HG02943 (cell line): ENCODE measurements at regions not wholly inside any gene's neighbourhood (a gene's known extent, or its start where the extent isn't known, plus 50 kb on each side); places are given as distances from the start of the nearest gene placed in this dataset.
"Not testable (repeated sequence)": the region's sequence is repeated elsewhere in the genome, so short reads cannot be mapped to it uniquely, and the experiment has no call there.

Experiments
- ATAC-seq: cut with Tn5 transposase; IDR thresholded peaks from one replicate; pipeline ENCODE4 v1.9.1; 2021; ENCODE audit warnings: mild to moderate bottlenecking, low read depth, moderate library complexity; ENCODE audit not compliant: unreplicated experiment

DNA sequence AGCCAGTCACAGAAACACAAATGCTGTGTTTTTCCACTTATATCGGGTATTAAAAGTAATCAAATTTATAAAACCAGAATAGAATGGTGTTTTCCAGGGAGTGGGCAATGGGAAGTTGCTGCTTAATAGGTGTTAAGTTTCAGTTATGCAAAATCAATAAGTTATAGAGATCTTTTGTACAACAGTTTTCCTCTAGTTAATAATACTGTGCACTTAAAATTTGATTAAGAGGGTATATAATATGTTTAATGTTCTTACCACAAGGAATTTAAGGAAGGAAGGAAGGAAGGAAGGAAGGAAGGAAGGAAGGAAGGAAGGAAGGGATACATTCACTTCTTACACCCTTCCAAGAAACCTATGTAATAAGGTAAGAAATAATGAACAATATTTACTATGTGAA is 867.7 kb upstream of the CDH6 start:
- ATAC-seq, result no peak

GRCh38 chr5:30324083-30324482 is 869.4 kb upstream of the CDH6 start:
- no peak for ATAC-seq

- no peak for ATAC-seq
Observed at GRCh38 chr5:30287890-30288289, 905.6 kb upstream of the CDH6 start.

GRCh38 chr5:30279237-30279636 is 914.2 kb upstream of the CDH6 start:
- ATAC-seq, result no peak

DNA sequence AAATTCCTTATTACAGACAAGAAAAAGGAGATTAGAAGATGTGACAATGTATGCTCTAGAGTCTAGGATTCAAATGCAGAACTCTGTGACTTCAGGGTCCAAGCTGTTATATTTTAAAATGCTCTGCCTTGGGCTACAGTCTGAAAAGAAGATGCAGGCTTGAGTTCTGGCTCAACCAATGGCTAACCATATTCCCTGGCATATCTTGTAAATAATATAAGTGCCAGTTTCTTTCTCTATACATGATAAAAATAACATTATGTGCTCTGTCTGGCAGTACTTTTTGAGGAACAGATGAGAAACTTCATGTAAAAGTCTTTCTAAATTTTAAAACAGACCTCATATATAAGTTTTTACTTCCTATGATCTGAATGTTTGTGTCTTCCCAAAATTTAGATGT is 926.5 kb upstream of the CDH6 start:
- no peak for ATAC-seq

DNA sequence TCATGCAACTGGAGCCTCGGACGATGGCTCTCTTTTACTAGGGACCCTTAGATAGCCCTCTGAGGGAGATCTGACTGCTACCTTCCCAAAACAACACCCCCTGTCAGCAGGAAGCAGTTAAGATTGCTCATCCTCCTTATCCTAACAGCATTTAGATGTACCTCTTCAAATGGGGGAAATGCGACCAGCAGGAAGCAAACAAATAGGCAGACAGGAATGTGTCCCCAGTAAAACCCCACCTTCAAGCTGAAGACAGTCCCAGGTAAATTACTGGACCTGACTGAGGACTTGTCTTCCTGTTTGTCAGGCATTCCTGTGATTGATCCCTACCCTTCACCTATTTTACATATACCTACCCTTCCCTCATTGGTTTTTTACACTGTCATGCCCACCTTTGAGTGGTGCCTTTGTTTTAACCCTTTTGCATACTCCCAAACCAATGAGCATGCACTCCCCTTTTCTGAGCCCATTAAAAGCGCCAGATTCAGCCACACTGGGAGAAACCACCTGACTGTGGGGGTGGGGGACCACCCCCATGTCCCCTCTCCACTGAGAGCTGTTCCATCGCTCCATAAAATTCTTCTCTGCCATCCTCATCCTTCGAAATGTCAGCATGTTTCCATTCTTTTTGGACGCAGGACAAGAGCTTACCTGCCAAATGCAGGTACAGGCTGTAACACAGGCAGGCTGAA is 954.0 kb upstream of the CDH6 start:
- ATAC-seq, result no peak

DNA sequence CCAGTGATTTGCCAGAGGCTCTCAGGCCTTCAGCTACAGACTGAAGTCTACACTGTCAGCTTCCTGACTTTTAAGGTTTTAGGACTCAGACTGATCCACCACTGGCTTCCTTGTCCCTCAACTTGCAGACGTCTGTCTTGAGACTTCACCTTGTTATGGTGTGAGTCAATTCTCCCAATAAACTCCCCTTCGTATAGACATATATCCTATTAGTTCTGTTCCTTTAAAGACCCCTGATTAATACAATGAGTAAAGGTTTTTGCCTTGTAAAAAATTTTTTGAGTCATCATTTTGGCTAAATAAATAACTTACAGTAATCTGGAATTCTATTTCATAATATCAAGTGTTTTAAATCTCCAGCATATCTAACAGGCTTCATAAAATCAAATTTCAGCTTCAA is 956.3 kb upstream of the CDH6 start:
- no peak for ATAC-seq

- no peak for ATAC-seq
Observed at GRCh38 chr5:30209755-30210154, 983.7 kb upstream of the CDH6 start.

- no peak for ATAC-seq
Observed at GRCh38 chr5:30197662-30198061, 995.8 kb upstream of the CDH6 start.

GRCh38 chr5:30195036-30195435 is 998.5 kb upstream of the CDH6 start:
- no peak for ATAC-seq

DNA sequence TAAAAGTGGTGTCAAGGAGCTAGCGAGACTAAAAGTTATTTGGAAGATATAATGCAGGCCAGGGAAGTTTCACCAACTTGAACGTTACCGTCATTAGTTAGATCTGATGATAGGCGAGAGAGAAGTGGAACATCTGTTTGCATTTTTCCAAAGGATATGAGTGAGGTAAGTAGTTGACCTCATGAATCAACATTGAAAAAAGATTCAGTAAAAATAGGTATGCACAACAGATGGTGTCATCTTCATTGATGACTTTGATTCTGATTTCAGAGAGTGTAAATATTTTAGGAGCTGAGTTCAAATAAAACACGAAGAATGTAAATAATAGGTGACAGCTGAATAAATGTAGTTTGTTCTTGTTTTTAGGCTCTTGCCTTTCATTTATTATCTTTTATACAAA is 998.9 kb upstream of the CDH6 start:
- ATAC-seq, result no peak

- no peak for ATAC-seq
Observed at GRCh38 chr5:30183795-30184194, 1009.7 kb upstream of the CDH6 start.

DNA sequence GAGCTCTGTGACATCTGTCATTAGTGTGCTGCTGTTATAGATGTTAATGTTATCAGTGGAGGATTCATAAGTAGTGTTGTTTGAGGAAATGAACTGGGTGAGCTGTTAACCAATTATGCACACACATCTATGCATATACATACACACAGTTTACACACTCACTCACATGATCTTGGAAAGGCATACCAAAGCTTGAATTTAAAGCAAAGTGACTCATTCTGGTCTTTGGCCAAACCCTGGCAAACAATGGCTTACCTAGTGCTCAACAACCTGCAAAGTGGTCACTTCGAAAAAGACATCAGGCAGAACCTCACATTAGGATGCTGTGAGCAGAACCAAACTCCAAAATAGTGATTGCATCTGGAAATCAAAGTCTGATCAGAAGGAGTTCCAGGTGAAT is 1037.3 kb upstream of the CDH6 start:
- ATAC-seq, result no peak

- no peak for ATAC-seq
Observed at GRCh38 chr5:30152431-30152830, 1041.1 kb upstream of the CDH6 start.

DNA sequence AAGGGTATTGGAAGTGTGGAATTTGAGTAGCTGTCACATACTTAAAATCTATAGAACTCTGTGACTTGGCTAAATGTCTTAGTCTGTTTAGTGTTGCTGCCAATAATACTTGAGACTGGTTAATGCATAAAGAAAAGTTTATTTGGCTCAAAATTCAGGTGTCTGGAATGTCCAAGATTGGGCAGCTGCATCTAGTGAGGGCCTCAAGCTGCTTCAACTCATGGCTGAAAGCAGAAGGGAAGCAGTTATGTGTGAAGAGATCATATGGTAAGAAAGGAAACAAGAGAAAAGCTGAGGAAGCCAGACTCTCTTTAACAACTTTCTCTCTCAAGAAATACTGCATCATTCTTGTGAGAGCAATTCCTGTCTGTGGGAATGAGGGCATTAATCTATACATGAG is 1043.3 kb upstream of the CDH6 start:
- no peak for ATAC-seq

GRCh38 chr5:30149526-30149925 is 1044.0 kb upstream of the CDH6 start:
- ATAC-seq, result no peak

- no peak for ATAC-seq
Observed at GRCh38 chr5:30147976-30148375, 1045.5 kb upstream of the CDH6 start.

DNA sequence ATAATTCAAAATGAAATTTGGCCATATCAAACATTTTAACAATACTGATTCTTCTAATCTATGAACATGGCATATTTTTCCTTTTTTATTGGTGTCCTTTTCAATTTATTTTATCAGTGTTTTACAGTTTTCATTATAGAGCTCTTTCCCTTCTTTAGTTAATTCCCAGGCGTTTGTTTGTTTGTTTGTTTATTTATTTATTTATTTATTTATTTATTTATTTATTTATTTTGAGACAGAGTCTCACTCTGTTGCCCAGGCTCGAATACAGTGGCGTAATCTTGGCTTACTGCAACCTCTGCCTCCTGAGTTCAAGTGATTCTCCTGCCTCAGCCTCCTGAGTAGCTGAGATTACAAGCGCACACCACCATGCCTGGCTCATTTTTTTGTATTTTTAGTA is 1049.4 kb upstream of the CDH6 start:
- not testable (repeated sequence) for ATAC-seq

GRCh38 chr5:30142432-30142831 is 1051.1 kb upstream of the CDH6 start:
- ATAC-seq, result no peak

DNA sequence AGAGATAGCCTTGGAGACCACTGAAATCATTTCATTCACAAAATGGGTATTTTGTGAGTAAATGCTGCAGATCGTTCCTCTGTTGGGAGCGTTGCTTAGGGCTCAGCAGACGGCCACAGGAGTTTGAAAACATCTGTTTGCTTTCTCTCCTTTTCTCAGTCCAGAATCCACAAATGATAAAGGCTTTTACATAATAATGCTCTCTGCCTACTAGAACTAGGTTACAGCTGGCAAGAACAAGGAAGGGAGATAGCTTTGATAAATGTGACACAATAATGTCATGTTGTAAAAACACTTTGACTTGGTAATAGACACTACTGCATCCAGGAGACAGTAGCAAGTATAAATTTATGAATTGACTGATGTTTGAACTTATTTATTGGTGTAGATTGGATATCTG is 1072.4 kb upstream of the CDH6 start:
- no peak for ATAC-seq

DNA sequence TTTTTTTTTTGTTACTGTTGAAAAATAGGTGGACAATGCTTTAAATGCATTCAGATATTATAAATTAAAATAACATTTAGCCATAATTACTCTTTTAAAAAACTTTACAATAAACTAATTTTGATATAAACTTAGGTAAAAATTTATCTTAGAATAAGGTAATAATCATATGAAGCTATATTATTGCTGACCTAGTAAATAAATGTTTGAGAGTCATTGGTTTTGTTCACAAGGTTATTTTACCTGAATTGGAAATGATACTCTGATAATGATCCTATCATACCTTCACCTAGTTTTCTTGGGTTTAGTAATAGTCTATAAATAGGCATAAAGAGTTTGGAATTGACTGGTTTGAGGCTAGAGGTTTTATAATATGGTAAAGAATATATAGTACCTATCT is 1076.4 kb upstream of the CDH6 start:
- ATAC-seq, result no peak

DNA sequence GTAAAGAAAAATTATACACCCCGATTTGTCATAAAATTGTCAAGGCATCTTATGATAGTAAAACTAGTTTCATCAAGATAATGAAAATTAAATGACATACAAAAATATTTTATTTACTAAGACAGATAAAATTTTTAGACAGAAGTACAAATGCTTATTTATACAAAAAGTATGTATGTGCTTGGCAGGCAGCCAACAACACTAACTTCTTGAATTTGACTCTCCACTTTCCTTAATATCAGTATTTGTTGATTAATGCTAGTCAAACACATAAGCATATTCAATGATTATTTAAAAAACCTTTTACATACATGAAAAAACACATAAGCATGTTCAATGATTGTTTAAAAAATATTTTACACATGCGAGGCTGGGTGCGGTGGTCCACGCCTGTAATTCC is 1079.9 kb upstream of the CDH6 start:
- ATAC-seq, result no peak

GRCh38 chr5:30112867-30113266 is 1080.6 kb upstream of the CDH6 start:
- ATAC-seq, result no peak
